ENCODE measurements at regions not wholly inside any gene's neighbourhood (a gene's known extent, or its start where the extent isn't known, plus 50 kb on each side); places are given as distances from the start of the nearest gene placed in this dataset.

DNA sequence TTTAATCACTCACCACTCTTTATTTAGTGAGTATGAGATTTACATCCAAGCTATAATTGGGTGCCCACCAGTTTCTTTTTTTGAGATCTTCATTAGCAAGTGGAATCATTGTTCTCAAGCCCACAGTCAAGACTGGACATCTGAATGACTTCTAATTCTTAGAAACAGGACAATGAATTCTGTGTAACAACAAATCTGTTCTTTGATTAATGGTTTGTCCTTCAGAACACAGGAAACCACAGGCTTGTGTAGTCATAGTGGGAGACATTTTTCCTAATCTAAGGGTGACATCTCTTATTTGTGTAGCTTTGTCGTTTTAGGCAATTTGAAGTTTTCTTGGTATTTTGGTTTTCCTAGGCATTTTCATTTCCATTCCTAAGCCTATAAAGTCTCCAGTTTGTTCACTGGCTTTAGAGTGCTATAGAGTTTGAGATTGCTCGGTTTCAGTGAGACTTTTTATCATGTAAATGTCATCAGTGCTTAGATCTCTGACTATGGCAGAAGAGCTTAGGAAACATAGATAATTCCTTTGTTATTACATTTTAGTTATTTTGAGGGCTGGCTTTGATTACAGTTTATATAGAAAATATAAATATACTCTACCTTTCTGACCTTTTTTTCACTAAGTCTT, 903.9 kb upstream of the MAP3K7 start:
- Histone ChIP-seq H3K27ac (no peak overlapping the region), H3K27me3 (no peaks in the 10 kb centered on the region), H3K4me1 (no peaks in the 10 kb centered on the region), H3K36me3 (no peaks in the 10 kb centered on the region), H3K9me3 (no peaks in the 10 kb centered on the region), H3K4me3 (no peak overlapping the region)
- intact Hi-C loops (cut with DNase I), result no loop called here
- TF ChIP-seq POLR2A (IDR thresholded peaks at IDR 0.05) (no peak), POLR2AphosphoS5 (IDR thresholded peaks at IDR 0.05; ENCODE audit: insufficient read depth in 1 of 2, low read depth in 1 of 2) (no peak)
- TF ChIP-seq, protein P1, sequence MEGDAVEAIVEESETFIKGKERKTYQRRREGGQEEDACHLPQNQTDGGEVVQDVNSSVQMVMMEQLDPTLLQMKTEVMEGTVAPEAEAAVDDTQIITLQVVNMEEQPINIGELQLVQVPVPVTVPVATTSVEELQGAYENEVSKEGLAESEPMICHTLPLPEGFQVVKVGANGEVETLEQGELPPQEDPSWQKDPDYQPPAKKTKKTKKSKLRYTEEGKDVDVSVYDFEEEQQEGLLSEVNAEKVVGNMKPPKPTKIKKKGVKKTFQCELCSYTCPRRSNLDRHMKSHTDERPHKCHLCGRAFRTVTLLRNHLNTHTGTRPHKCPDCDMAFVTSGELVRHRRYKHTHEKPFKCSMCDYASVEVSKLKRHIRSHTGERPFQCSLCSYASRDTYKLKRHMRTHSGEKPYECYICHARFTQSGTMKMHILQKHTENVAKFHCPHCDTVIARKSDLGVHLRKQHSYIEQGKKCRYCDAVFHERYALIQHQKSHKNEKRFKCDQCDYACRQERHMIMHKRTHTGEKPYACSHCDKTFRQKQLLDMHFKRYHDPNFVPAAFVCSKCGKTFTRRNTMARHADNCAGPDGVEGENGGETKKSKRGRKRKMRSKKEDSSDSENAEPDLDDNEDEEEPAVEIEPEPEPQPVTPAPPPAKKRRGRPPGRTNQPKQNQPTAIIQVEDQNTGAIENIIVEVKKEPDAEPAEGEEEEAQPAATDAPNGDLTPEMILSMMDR (IDR thresholded peaks at IDR 0.05), result no peak
- DNase-seq (ENCODE audit: extremely low spot score in 2 of 2), result no peak

DNA sequence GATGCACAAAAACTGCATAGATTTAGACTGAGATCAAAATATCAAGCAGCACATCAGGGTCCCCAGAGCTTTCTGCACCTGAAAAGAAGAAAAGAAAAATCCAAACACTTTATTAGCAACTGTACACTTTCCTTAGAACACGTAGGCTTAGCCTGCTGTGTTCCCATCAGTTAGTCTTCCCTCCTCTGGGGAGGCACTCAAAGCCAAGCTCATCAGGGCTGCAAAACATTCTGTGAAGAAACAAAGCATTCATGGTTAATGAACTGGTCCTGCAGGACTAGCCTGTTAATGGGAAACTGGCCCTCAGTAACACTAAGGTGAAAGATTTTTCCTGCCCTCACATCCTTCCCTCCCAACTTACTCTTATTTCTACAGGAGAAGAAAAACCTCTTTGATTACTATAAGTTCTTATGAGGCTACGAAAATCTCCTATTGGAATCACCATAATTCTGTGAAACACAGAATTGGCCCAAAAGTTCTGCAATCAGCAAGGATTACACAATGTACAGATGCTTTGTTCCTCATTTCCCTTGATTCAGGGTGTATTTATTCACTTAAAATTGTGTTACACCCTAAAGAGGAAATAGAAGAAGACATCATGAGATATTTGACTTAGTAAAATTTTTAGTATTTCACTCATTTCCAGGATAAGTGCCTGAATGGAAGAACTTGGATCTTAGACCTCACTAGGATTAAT, 901.0 kb upstream of the MAP3K7 start:
- TF ChIP-seq POLR2A (IDR thresholded peaks at IDR 0.05) (no peak), POLR2AphosphoS5 (IDR thresholded peaks at IDR 0.05; ENCODE audit: insufficient read depth in 1 of 2, low read depth in 1 of 2) (no peak)
- TF ChIP-seq, protein P1 (IDR thresholded peaks at IDR 0.05), result no peak

DNA sequence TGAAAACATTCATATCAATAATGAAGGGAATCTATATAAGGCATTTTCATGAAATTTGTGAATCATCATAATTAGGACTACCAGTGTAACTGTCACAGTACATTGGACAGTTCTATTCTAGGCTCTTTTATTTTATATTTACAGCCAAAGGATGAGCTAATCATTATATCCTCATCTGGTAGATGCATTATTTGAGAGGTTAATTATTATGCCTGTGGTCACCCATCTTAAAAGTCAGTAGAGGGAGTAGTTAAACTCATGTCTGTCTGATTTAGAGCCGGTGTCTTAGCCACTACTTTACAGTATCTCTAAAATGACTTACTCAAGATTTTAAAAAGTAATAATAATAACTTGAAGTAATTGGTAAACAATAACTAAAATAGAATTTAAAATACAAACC, 899.3 kb upstream of the MAP3K7 start:
- Histone ChIP-seq H3K4me3 (no peak overlapping the region), H3K9me3 (no peaks in the 10 kb centered on the region), H3K36me3 (no peaks in the 10 kb centered on the region), H3K27me3 (no peaks in the 10 kb centered on the region), H3K27ac (no peak overlapping the region), H3K4me1 (no peaks in the 10 kb centered on the region)
- no peak for TF ChIP-seq POLR2A (IDR thresholded peaks at IDR 0.05)
- TF ChIP-seq, protein P1 (IDR thresholded peaks at IDR 0.05), result no peak
- no peak for TF ChIP-seq POLR2AphosphoS5 (IDR thresholded peaks at IDR 0.05; ENCODE audit: insufficient read depth in 1 of 2, low read depth in 1 of 2)
- intact Hi-C loops (cut with DNase I), result no loop called here
- DNase-seq (ENCODE audit: extremely low spot score in 2 of 2), result no peak

More for the DNA sequence above, 901.0 kb upstream of the MAP3K7 start:
- H3K27me3 ChIP-seq, result no peaks in the 10 kb centered on the region
- DNase-seq (ENCODE audit: extremely low spot score in 2 of 2), result no peak
- no peaks in the 10 kb centered on the region for H3K4me1 ChIP-seq
- H3K36me3 ChIP-seq, result no peaks in the 10 kb centered on the region
- no peaks in the 10 kb centered on the region for H3K9me3 ChIP-seq
- H3K27ac ChIP-seq, result no peak overlapping the region
- intact Hi-C loops (cut with DNase I), result no loop called here
- no peak overlapping the region for H3K4me3 ChIP-seq

DNA sequence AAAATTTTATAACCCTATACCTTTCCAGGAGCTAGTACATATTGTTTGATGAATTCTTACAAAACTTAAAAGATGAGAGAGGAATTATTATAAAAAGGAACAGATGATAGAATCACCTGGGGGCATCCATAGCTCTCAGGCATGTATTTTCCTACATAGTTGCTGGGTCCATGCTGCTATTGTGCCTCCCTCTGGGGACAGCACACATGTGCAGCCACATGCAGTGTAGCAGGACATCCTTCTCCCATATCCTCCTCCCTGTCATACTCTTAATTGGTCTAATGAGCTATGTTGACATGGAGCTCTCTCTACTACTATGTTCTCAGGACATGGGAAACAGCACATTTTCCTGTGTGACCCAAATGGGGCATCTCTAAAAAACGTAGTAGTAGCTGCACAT, 898.2 kb upstream of the MAP3K7 start:
- no peaks in the 10 kb centered on the region for H3K4me1 ChIP-seq
- TF ChIP-seq POLR2AphosphoS5 (IDR thresholded peaks at IDR 0.05; ENCODE audit: insufficient read depth in 1 of 2, low read depth in 1 of 2) (no peak), POLR2A (IDR thresholded peaks at IDR 0.05) (no peak)
- TF ChIP-seq, protein P1 (IDR thresholded peaks at IDR 0.05), result no peak
- DNase-seq (ENCODE audit: extremely low spot score in 2 of 2), result no peak
- no peak overlapping the region for H3K27ac ChIP-seq
- no peaks in the 10 kb centered on the region for H3K9me3 ChIP-seq
- H3K36me3 ChIP-seq, result no peaks in the 10 kb centered on the region
- no peak overlapping the region for H3K4me3 ChIP-seq
- no peaks in the 10 kb centered on the region for H3K27me3 ChIP-seq
- intact Hi-C loops (cut with DNase I), result no loop called here
